ENCODE measurements at regions not wholly inside any gene's neighbourhood (a gene's known extent, or its start where the extent isn't known, plus 50 kb on each side); places are given as distances from the start of the nearest gene placed in this dataset.

GRCh38 chr14:97380539-97380941 lies 583.4 kb downstream of the VRK1 start:
- Histone ChIP-seq H4K5ac (ENCODE audit: low read depth, low read length) (no peak overlapping the region), H3K4ac (ENCODE audit: low read depth, low read length) (no peak overlapping the region), H2BK120ac (ENCODE audit: low read depth, low read length) (no peak overlapping the region), H2BK5ac (ENCODE audit: low read depth, low read length, poor library complexity, severe bottlenecking) (no peak overlapping the region), H4K8ac (ENCODE audit: low read depth in 2 of 2, low read length in 2 of 2) (no peak overlapping the region), H3K23ac (ENCODE audit: low read depth, low read length) (no peak overlapping the region), H3K4me3 (ENCODE audit: insufficient read depth, low read depth, low read length) (no peak overlapping the region), H2BK15ac (ENCODE audit: low read depth, low read length) (no peak overlapping the region), H2BK20ac (ENCODE audit: low read depth, low read length) (no peak overlapping the region), H4K91ac (ENCODE audit: insufficient read depth, low read depth, low read length) (no peak overlapping the region), H4K20me1 (ENCODE audit: insufficient read depth, low read length) (no peaks in the 10 kb centered on the region), H3K4me1 (ENCODE audit: control insufficient read depth, insufficient read depth, low read length) (no peaks in the 10 kb centered on the region), H2AFZ (replicated peaks; ENCODE audit: low read length, poor library complexity) (no peak overlapping the region), H3K56ac (ENCODE audit: extremely low read depth, insufficient read depth, low read length) (no peak overlapping the region), H3K27me3 (ENCODE audit: control insufficient read depth, insufficient read depth, low read length) (no peaks in the 10 kb centered on the region), H3K27ac (ENCODE audit: insufficient read depth, low read length) (no peak overlapping the region), H3K9me1 (ENCODE audit: insufficient read depth, low read length) (no peaks in the 10 kb centered on the region), H2AK9ac (replicated peaks; ENCODE audit: low read depth, low read length, poor library complexity) (no peak overlapping the region), H3K4me2 (ENCODE audit: low read depth, low read length) (no peak overlapping the region), H3K9ac (ENCODE audit: low read depth, low read length) (no peak overlapping the region), H3K18ac (ENCODE audit: low read depth, low read length) (no peak overlapping the region), H3K79me1 (ENCODE audit: low read depth in 1 of 2, low read length in 2 of 2) (no peaks in the 10 kb centered on the region), H3K9me3 (ENCODE audit: control insufficient read depth, insufficient read depth, low read length) (peaks cover 26% of the 10 kb centered on the region), H3K14ac (replicated peaks; ENCODE audit: low read depth, low read length) (no peak overlapping the region), H3K36me3 (ENCODE audit: control insufficient read depth, insufficient read depth, low read length) (no peaks in the 10 kb centered on the region), H2AK5ac (ENCODE audit: low read depth, low read length) (no peak overlapping the region)
- in situ Hi-C loops (cut with MboI; ENCODE audit: low sequenced_read_pairs) (no loop called here), intact Hi-C loops (cut with micrococcal nuclease) (no loop called here), dilution Hi-C loops (cut with HindIII; ENCODE audit: low sequenced_read_pairs, unreplicated experiment) (no loop called here)
- POLR2A ChIA-PET (ENCODE audit: unreplicated experiment): no interaction called here
- no peak for ATAC-seq (ENCODE audit: low read depth)
- TF ChIP-seq POLR2A (IDR thresholded peaks at IDR 0.05; ENCODE audit: low read depth, low read length) (no peak), RFX5 (IDR thresholded peaks at IDR 0.05; ENCODE audit: low read depth, low read length) (no peak), SMC3 (IDR thresholded peaks at IDR 0.05; ENCODE audit: low read depth, low read length) (no peak), BHLHE40 (IDR thresholded peaks at IDR 0.05; ENCODE audit: low read depth, low read length) (no peak), CEBPB (IDR thresholded peaks at IDR 0.05; ENCODE audit: low read depth, low read length) (no peak), ELK1 (IDR thresholded peaks at IDR 0.05; ENCODE audit: borderline replicate concordance, low read depth, low read length) (no peak), MXI1 (IDR thresholded peaks at IDR 0.05; ENCODE audit: borderline replicate concordance, low read depth, low read length) (no peak), USF2 (IDR thresholded peaks at IDR 0.05; ENCODE audit: low read depth, low read length) (no peak), RAD21 (IDR thresholded peaks at IDR 0.05; ENCODE audit: low read length) (no peak), MAZ (IDR thresholded peaks at IDR 0.05; ENCODE audit: borderline replicate concordance, low read depth, low read length) (no peak), FOS (IDR thresholded peaks at IDR 0.05; ENCODE audit: low read depth, low read length) (no peak), CTCF (conservative IDR thresholded peaks at IDR 0.05; ENCODE audit: low read depth, low read length) (no peak), CHD1 (IDR thresholded peaks at IDR 0.05; ENCODE audit: low read depth, low read length) (no peak), RCOR1 (IDR thresholded peaks at IDR 0.05; ENCODE audit: insufficient replicate concordance, low read length) (no peak), NFE2L2 (IDR thresholded peaks at IDR 0.05; ENCODE audit: low read depth, low read length) (no peak), MAFK (IDR thresholded peaks at IDR 0.05; ENCODE audit: low read depth, low read length) (no peak)
- CTCF ChIA-PET: no interaction called here
- DNase-seq: no peak
- WGBS, 2 experiments (ENCODE audit: extremely low coverage in 2 of 2, insufficient read length in 1 of 2): no CpG with 5 or more reads among the region's 7 CpGs
- BruUV-seq (replicated peaks): no TSS peak

Data from IMR-90 (cell line).